HG02588 (cell line): ENCODE measurements at regions not wholly inside any gene's neighbourhood (a gene's known extent, or its start where the extent isn't known, plus 50 kb on each side); places are given as distances from the start of the nearest gene placed in this dataset.

Experiments used
- ATAC-seq: cut with Tn5 transposase; IDR thresholded peaks from one replicate; pipeline ENCODE4 v1.9.1; 2021; ENCODE audit warnings: mild to moderate bottlenecking, moderate library complexity; ENCODE audit not compliant: unreplicated experiment

DNA sequence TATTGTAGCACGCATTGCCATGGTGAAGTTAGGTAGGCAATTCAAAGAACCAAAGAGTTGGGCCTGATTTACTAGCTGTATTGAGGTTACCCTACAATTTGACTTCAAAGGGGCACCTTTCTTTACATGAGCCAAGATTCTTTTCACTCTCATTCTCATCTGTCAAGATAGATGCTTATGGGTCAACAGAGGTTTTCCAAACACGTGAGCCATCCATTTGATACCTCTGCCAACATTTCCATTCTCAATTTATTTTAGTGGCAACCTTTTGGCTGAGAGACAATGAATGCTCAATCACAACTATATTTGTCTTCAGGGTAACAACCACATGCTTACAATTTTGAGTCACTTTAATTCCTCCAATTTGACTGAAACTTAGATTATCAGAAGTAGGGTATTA, 370.6 kb upstream of the CDH20 start:
- ATAC-seq, result no peak

DNA sequence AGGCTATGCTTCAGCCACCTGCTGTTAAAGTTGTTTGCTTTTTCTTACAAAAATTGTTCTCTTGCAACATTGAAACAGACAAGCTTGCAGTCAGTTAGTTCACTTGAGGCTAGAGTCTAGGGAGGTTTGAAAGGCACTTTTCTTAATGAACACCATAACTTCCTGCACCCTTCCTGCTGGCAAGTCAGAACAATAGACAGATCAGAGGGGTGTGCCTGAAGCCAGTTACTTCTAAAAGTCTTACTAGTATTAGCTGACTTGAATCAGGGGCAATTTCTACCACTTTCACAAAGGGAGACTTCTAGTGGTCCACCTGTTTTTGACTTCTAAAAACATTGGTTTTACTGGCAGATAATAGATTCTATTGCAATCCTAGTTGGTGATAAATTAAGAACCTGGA, 367.4 kb upstream of the CDH20 start:
- ATAC-seq, result no peak

DNA sequence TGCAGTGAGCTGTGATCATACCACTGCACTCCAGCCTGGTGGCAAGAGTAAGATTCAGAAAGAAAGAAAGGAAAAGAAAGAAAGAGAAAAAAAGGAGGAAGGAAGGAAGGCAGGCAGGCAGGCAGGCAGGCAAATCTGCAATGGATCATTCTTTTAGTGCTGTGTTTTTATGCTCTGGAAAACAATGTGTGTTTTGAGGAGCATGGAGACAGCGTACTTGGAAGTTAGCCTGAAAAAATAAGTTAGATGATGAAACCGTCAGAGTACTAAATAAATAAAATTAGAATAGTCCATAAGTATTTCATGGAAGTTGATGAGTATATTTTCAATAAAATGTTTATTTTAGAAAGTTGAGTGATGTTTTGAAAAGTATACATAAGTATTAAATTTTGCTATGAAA, 366.4 kb upstream of the CDH20 start:
- ATAC-seq, result no peak

DNA sequence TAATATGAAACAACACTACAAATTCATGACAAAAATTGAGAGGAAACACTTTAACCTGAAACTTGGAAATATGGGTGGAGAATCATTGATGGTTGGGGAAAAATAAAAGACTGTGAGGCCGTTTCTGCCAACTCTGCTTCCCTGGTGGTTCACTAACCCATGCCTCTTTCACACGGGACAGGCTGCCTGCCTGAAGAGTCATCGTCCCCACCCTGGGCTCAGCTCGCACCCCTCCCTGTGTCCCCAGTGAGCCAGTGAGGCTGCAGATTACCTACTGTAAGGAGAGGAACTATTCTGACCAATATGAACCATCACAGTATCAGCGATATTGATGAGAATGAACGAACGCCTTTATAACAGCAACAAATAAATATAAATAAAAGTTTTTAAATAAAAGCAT, 357.8 kb upstream of the CDH20 start:
- ATAC-seq, result no peak

DNA sequence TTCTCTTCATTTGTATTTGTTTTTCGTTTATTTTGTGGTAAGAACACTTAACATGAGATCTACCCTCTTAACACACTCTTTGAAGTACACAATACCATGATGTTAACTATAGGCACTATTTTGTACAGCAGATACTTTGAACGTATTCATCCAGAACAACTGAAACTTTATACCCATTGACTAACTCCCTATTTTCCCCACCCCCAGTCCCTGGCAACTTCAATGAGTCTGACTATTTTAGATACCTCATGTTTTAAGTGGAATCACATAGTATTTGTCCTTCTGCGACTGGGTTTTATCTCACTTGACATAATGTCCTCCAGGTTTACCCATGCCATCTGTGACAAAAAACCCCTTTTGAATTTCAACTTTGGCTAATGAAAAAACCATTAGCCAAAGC, 356.3 kb upstream of the CDH20 start:
- ATAC-seq, result no peak

DNA sequence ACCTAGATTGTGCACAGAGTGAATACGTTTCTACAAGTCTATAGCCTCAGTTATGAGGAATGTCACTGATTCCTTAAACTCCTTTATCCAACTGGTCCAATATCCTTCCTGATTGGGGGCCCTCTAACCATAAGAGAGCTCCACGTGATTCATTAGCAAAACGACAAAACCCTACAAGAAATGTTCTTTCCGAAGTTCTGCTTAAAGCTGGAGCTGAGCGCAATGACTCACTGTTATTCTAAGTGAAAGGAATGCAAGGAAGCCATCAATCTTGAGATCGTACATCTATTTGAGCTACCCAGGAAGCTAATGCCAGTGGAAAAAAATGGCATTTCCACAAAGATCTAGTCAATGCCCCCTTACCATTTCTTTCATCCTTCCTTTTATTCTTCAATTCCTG, 354.9 kb upstream of the CDH20 start:
- ATAC-seq, result no peak

DNA sequence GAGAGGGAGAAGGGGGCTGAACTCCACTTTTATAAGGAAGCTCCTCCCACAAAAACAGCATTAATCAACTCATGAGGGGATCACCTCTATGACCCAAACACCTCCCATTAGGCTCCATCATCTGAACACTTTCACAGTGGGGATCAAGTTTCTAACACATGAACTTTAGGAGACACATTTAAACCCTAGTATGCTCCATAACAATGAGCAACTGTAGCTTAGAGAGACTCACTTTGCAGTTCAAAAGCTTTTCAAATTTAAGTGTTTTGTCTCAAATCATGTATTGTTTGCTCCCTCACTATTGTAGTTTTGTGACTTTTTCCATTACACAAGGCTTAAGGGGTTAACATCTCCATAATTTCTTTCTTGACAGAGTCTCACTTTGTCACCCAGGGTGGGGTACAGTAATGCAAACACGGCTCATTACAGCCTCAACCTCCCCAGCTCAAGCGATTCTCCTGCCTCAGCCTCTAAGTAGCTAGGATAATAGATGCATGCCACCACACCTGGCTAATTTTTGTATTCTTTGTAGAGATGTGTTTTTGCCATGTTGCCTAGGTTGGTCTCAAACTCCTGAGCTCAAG, 352.7 kb upstream of the CDH20 start:
- no peak for ATAC-seq

DNA sequence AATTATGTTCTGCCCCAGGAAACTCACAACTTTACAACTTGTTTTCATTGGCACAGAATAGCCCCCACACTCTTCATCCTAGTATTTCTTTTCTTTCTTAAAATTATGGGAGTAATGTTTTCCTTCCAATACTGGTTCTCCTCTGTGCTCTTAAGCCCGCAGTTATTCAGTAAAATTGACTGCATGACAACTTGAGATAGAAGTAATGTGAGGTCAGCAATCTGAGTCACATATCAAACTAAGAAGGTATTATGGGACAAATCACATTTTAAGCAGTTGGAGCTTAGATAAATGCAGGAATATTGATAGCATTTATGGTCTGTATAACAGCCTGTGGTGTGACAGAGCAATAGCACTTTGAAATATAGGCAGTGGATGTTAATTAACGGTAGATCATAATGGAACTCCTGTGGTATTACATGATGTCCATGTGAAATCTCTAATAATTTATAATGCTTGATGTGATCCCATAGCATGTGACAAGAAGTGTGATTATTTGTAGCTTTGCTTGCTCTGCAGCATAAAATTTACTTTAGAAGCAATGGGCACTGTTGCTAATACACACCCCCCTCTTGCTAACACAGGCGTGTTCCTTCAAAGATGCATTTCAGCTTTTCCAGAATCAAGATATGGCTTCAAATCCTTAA, 351.4 kb upstream of the CDH20 start:
- no peak for ATAC-seq

DNA sequence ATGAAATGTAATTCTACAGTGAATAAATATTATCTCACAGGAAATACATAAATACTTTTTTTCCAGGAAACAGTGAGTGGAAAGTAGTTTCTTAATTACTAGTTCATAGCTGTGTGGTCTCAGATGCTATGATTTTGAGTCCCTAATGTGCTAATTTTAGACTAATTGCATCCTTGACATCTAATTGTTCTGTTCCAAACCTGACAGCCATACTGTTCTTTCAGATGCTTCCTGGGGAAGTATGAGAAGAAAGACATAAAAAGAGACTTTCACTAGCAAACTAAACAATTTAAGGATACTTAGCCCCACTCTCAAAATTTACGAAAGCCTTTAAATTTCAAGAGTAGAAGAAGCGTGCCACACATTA, 350.9 kb upstream of the CDH20 start:
- ATAC-seq, result no peak

DNA sequence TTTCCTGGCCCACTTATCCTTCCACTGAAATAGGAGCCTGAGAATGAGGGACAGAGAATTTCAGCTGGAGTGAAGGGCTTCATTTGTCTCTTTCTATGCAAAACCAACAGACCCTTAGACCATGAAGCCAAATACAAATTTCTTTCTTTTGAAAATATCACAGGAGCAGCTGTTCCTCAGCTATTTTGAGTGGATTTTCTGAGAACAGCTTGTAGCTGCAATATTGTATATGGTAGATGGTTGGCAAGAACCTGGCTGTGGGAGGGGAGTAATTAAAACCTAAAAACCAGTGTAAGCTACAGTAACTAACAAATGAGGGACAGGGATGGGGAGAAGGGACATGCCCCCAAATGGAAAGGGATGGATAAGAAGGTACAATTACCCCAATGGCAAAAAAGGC, 350.3 kb upstream of the CDH20 start:
- no peak for ATAC-seq

DNA sequence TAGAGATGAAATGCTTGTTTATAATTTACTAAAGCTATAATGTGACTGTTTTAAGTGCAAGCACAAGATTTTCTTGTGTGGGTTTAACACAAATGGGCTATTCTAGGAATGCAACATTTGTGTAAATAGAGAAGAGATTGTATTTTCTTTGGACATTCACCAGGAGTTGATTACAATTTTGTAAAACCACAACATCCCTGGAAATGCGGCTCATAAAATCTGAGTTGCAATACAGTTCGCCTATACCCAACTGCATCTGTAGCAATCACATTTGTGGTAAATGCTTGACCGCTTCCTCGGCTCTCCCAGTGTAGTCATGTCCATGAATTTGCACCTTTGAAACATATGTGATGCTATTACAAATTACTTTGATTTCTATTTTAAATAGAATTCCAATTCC, 348.7 kb upstream of the CDH20 start:
- ATAC-seq, result no peak

DNA sequence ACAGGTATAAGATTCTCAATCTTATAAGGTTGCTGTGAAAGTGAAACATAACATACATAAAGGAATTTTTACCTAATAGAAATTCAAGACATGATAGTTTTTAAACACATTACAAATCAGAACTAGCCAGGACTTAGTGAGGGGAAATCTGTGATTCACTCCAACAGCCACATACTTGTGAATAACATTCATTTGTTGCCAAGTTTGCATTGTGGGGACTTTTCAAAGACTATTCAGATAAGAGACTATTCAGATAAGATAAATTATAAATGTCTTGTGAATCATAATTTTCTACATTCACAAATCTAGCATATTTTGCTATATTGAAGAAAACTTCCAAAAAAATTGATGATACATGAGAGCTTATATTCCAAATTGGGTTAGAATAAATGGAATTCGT, 345.3 kb upstream of the CDH20 start:
- no peak for ATAC-seq

DNA sequence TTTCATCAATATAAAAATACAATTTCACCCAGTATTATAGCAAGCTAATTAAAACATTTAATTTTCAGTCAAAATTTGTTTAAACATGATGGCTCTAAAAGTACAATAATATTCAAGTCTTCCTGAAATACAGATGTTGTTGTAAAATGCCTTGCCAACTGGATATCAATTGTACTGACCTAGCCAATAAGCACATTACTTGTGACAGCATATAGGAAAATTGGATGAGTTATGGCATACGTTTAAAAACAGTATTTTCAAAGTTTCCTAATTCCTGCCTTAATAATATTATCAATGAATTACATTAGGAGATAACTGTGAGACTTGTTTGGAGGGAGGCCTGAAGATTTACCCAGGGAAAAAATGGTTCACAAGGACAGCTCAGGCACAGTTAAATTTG, 336.9 kb upstream of the CDH20 start:
- no peak for ATAC-seq

DNA sequence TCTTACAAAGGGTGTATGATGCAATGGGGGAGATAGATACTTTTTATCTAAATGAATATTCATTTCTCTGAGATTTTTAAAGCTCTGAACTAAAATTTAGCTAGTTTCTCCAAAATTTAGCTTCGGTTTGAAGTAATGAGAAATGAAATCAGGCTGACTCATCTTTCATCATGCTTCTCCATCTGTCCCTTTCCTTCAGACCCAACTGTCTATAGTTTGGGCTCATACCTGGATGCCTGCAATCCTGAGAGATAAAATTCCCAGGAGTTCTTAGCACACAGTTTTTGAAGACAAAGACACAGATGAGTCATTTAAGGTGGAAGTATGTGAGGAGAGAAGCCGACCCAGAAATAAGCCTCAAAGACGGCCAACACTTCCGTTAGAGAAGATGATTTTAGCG, 336.4 kb upstream of the CDH20 start:
- ATAC-seq, result no peak

DNA sequence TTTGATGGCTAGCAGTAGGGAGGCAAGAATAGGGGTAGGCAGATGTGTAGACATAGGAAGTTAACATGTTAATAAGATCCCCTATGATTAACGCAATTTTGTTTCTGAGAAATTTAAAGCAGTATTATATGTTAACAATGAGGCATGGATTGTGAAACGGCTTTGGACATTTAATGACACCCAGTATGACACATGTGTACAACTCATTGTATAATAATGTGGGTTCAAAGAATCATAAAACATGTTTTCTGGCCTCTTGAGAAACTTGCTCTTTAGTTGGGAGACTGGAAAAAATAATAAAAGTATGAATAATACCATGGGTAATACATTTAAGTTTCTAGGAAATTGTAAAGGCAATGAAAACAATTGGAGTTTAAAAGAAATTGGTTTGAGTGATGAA, 332.1 kb upstream of the CDH20 start:
- ATAC-seq, result no peak

DNA sequence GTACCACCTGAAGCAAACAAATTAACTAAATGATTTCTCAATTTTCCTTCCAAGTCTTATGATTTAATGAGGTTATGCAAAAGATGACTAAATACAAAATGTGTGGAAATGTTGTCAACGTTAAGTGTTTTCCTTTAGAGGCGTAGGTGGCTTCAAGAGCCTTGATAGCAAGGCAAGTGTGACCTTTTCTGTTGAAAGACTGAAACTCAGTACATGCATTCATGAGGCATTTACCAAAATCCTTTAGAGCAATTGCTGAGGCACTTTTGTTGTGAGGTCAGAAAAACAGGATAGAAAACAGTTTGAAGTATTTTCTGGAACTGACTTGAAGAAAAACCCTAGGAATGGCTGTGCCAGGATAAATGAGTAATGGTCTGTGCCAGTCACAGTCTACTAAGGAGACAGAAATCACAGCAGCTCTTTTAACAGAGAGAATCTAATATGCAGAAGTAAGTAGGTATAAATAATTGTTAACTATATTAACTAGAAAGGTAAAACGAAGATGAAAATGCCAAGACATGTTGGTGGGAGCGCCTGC, 326.5 kb upstream of the CDH20 start:
- ATAC-seq, result no peak

DNA sequence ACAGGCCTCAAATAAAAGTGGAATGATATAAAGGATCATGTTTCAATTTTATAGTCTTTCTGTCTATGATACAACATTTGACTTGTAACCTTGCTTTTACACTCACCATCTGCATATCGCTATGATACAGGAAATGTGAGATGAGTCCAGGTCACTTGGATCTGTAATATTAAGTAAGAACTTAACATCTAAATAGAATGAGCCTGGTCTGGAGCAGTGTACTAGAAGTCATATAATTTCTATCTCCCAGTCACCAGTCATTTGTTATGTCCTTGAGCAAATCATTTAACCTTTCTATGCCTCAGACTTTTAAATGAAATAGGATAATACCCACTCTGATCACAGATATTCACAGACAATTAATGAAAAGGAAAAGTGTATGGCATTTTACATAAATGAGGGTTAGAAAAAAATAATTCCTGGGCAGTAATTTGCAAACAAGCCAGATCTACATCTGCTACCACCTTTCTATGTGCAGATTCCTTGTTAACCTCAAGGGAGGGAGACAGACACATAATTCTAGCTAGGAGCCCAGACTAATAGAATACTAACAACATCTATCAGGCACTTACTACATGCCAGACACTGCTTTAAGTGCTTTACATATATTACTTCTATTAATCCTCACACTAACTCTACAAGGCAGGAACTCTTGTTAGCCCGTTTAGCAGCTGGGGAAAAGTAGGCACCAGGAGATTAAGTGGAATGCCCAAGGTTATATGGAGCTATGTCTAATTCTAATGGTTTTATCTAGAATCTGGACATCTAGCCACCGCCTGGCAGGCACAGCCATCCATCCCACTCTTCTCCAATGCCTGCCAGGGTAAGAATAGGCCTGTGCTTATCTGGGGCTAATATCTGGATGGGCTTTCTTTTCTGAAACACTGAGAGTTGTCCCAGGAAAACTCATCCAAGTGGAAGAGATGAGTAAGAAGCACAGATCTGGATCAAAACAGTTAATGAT, 313.6 kb upstream of the CDH20 start:
- ATAC-seq, result no peak

DNA sequence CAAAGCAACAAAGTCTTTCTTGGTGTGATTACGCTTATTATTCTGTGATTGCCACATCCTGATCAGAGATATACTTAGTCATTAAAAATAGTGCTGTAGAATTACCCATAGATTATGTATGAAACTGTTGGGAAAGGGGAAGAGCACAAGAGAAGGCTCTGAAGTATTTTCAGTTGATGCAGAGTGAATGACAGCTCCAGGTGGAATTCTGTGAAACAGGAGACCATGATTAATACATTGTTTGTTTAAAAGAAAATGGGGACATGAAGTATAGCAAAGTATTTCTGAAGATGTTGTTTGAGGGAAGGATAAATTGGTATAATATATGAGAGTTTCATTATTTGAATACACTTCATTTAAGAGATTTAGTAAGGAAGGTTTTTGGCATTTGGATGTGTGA, 307.6 kb upstream of the CDH20 start:
- no peak for ATAC-seq

DNA sequence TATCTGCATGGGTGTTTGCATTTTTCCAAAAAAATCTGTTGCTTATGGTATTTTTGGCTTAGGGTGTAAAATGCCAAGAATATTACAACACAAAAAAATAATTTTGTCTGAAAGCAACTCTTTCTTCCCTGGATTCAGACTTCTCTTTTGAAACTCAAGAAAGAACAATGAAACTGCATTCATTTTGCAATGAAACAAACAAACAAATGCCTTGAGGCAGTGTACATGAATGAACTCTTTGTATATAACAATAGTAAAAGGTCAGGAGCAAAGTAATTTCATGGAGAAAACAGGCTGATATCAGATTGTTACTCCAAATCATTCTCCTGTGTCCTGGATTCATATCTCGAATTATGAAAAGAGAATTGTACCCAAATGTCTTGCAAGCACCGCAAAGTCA, 301.6 kb upstream of the CDH20 start:
- no peak for ATAC-seq

DNA sequence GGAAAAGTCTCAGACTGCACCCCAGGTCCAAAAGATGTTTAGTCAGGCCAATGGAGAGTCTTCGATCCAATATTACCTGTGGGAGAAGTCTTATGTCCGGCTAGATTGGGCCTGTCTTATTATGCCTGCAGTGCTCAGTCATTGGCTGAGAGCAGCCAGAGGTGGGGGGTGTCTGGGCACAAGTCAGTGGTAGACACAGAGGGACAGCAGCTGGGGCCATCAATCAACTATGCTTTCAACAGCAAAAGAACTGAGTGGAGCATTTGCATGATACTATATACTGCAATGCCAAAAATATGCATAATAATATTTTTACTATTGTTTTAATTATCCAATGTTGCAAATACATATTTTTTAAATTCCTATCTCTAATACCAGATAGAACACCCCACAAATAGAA, 298.6 kb upstream of the CDH20 start:
- ATAC-seq, result no peak

DNA sequence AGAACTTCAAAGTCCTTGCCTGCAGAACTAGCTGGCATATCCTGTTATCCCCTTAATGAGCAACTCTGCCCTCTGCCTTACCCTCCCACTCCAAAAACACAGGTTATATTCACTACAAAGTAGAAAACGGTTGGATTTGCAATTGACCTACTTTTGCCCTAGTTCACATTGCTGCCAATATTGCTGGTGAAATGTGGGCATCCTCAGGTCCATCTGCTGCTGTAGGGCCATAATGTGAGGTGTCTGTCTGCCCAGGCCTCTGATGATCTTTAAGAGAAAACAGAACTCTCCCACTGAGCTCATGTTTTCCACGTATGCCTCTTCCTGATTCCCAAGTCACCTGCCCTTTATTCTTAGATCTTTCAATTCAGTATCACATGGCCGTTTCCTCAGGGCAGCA, 294.0 kb upstream of the CDH20 start:
- ATAC-seq, result no peak

DNA sequence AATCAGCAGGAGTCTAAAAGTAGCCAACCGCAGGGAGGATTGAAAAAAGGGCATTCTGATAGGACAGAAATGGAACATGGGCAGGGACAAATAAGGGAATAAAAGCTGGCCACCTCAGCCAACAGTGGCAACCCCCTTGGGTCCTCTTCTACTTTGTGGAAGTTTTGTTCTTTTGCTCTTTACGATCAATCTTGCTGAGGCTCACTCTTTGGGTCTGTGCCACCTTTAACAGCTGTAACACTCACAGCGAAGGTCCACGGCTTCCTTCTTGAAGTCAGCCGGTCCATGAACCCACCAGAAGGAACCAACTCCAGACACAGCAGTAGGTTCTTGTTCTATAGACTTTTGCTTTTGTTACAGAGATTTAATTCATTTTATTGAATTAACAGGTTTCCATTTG, 285.4 kb upstream of the CDH20 start:
- ATAC-seq, result no peak
